GM12878 (cell line): ENCODE measurements at regions not wholly inside any gene's neighbourhood (a gene's known extent, or its start where the extent isn't known, plus 50 kb on each side); places are given as distances from the start of the nearest gene placed in this dataset.

Experiments
- ATAC-seq: fragments of 200-7000 bp; cut with Tn5 transposase; 3 replicates; pipeline ENCODE4 v1.9.1; 2020; ENCODE audit warnings: mild to moderate bottlenecking, moderate library complexity
- BruUV-seq: library from RNA; stranded (reverse); fragments of 400-500 nt; replicated peaks from 2 replicates; lab custom pipeline; 2021; lab: Mats Ljungman, UMichigan
- CTCF ChIA-PET: fragments of 300-600 bp; sonication (Branson Sonifier 250); formaldehyde crosslinking; extraction: SDS; loops from one replicate; lab custom pipeline; 2021; ENCODE audit warnings: inconsistent platforms; lab: Yijun Ruan, JAX
- POLR2A ChIA-PET: fragments of 350-600 bp; formaldehyde crosslinking; extraction: SDS; loops from one replicate; lab custom pipeline; 2021; ENCODE audit warnings: inconsistent platforms; lab: Charles Lee
- RAD21 ChIA-PET: fragments of 300-600 bp; sonication (Branson Sonifier 250); formaldehyde crosslinking; loops from one replicate; lab custom pipeline; 2023; ENCODE audit warnings: antibody characterized with exemption; ENCODE audit not compliant: unreplicated experiment; lab: Charles Lee
- SMC1A ChIA-PET: fragments of 300-600 bp; sonication (Branson Sonifier 250); formaldehyde crosslinking; loops from one replicate; lab custom pipeline; 2023; ENCODE audit not compliant: unreplicated experiment, uncharacterized antibody; lab: Charles Lee
- DNase-seq: peaks from one replicate; pipeline ENCODE4 v3.0.0-alpha.2; 2011; ENCODE audit warnings: low read depth, low spot score
- FAIRE-seq: peaks from 3 replicates; lab custom pipeline; 2011; peaks lifted over from hg19 to GRCh38; lab: Jason Lieb, UNC
- H2AFZ ChIP-seq: 2 replicates; pipeline ENCODE4 v1.6.0; 2011; ENCODE audit warnings: low read depth, low read length, control low read depth; ENCODE audit not compliant: control insufficient read depth
- H3K27ac ChIP-seq: 2 replicates; pipeline ENCODE4 v1.5.1; 2011; ENCODE audit warnings: control low read depth; ENCODE audit not compliant: control insufficient read depth, insufficient read depth
- H3K27me3 ChIP-seq, 2 experiments: replicated peaks in 1 of 2; 2 replicates each; pipeline versions ENCODE4 v1.6.0 to v1.6.1; 2011; ENCODE audit warnings: low read length in 1 of 2; ENCODE audit not compliant: control insufficient read depth in 2 of 2, insufficient read depth in 2 of 2
- H3K36me3 ChIP-seq, 2 experiments: 2 replicates each; pipeline ENCODE4 v1.5.1; 2011; ENCODE audit warnings: low read length in 1 of 2; ENCODE audit not compliant: control insufficient read depth in 2 of 2, insufficient read depth in 2 of 2
- H3K4me1 ChIP-seq: 2 replicates; pipeline ENCODE4 v1.6.1; 2011; ENCODE audit warnings: mild to moderate bottlenecking, low read length, moderate library complexity, mixed read lengths; ENCODE audit not compliant: control insufficient read depth, insufficient read depth
- H3K4me2 ChIP-seq: 2 replicates; pipeline ENCODE4 v1.6.0; 2011; ENCODE audit warnings: control low read depth; ENCODE audit not compliant: control insufficient read depth, insufficient read depth
- H3K4me3 ChIP-seq: fragments of 200-600 bp; sonication (generic); 2 replicates; pipeline ENCODE4 v1.5.1; 2016
- H3K79me2 ChIP-seq: 2 replicates; pipeline ENCODE4 v1.6.0; 2011; ENCODE audit warnings: low read length; ENCODE audit not compliant: control insufficient read depth, insufficient read depth
- H3K9ac ChIP-seq: 2 replicates; pipeline ENCODE4 v1.8.0; 2011; ENCODE audit warnings: low read length, control low read depth, mixed read lengths; ENCODE audit not compliant: control insufficient read depth, insufficient read depth
- H3K9me3 ChIP-seq: replicated peaks from 3 replicates; pipeline ENCODE4 v1.5.1; 2011; ENCODE audit warnings: mild to moderate bottlenecking, low read length; ENCODE audit not compliant: control insufficient read depth, insufficient read depth
- H4K20me1 ChIP-seq: 2 replicates; pipeline ENCODE4 v1.6.0; 2011; ENCODE audit not compliant: control insufficient read depth, insufficient read depth
- BACH1 ChIP-seq: fragments of 450-650 bp; IDR thresholded peaks from 2 replicates; pipeline ENCODE4 v1.6.1; 2017; ENCODE audit warnings: mild to moderate bottlenecking, borderline replicate concordance
- CHD4 ChIP-seq: fragments of 200-600 bp; sonication (generic); IDR thresholded peaks from 2 replicates; pipeline ENCODE4 v1.6.1; 2016; ENCODE audit warnings: mild to moderate bottlenecking
- EGR1 ChIP-seq, 2 experiments: IDR thresholded peaks; 1 replicate in 1 of 2; 2 replicates in 1 of 2; pipeline ENCODE4 v1.6.1; 2011 to 2012; ENCODE audit warnings: low read depth in 2 of 2, low read length in 2 of 2, borderline replicate concordance in 1 of 2, mild to moderate bottlenecking in 1 of 2, moderate library complexity in 1 of 2
- FOXK2 ChIP-seq: fragments of 450-650 bp; IDR thresholded peaks from 2 replicates; pipeline ENCODE4 v1.6.1; 2017; ENCODE audit warnings: mild to moderate bottlenecking, moderate library complexity
- HDAC2 ChIP-seq: fragments of 200-600 bp; sonication (generic); IDR thresholded peaks from 2 replicates; pipeline ENCODE4 v1.6.1; 2017
- NFYA ChIP-seq: IDR thresholded peaks from 2 replicates; pipeline ENCODE4 v1.6.1; 2011; ENCODE audit warnings: low read depth, mild to moderate bottlenecking, low read length, improper control_type of control experiment, borderline replicate concordance
- STAT3 ChIP-seq: IDR thresholded peaks from 2 replicates; pipeline ENCODE4 v1.6.1; 2011; ENCODE audit warnings: low read depth, low read length, improper control_type of control experiment
- WRNIP1 ChIP-seq: IDR thresholded peaks from 2 replicates; pipeline ENCODE4 v1.6.1; 2011; ENCODE audit warnings: low read depth, low read length, improper control_type of control experiment, borderline replicate concordance
- ZBED1 ChIP-seq: IDR thresholded peaks from 2 replicates; pipeline ENCODE4 v1.6.1; 2016; ENCODE audit warnings: borderline replicate concordance
- ZNF24 ChIP-seq: fragments of 450-650 bp; IDR thresholded peaks from 2 replicates; pipeline ENCODE4 v1.6.1; 2017; ENCODE audit warnings: antibody characterized with exemption, mild to moderate bottlenecking
- WGBS: methylation state at CpG from one replicate; pipeline ENCODE4 v1.1.6; 2016; ENCODE audit warnings: low lambda C conversion rate; ENCODE audit not compliant: insufficient replicate concordance, insufficient coverage; ENCODE audit errors: missing lambda C conversion rate; 5-methylcytosine and 5-hydroxymethylcytosine counted together
- in situ Hi-C: fragments of 300-500 bp; cut with MboI; formaldehyde crosslinking; loops from 9 replicates; pipeline ENCODE4 v1.14.3; 2018; ENCODE audit warnings: mixed read lengths
- intact Hi-C: fragments of 100-400 bp; cut with micrococcal nuclease; formaldehyde crosslinking; loops from one replicate; pipeline ENCODE4 v1.14.2; 2022; ENCODE audit not compliant: unreplicated experiment
- TF ChIP-seq, protein P1 (sequence below): IDR thresholded peaks from 2 replicates; pipeline ENCODE4 v1.6.1; 2011; ENCODE audit warnings: low read depth, mild to moderate bottlenecking, low read length, moderate library complexity, borderline replicate concordance; ENCODE audit errors: extremely low read depth
- TF ChIP-seq, protein P2 (sequence below): fragments of 450-650 bp; IDR thresholded peaks from 2 replicates; pipeline ENCODE4 v1.6.1; 2017; ENCODE audit warnings: mild to moderate bottlenecking
- TF ChIP-seq, protein P3 (sequence below): IDR thresholded peaks from 2 replicates; pipeline ENCODE4 v1.6.1; 2012; ENCODE audit warnings: low read length, inconsistent platforms

DNA sequence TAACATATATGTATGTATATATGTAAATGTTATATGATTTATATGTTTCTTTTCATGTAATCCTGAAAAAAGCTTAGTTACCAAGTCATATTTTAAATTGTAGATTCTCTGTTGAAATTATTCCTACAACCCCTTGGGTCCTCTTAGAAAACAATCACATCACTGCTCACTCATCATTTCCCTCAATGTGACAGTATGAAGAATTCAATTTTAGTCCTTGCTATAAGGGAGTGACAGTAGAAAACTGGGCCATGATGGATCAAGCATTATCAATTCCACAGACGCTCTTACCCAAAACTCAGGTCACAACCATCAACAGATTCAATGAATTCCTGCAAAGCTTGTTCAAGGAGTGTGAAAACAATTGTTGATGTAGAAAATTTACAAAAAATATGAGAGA, 1389.5 kb upstream of the ACVR2A start:
- FAIRE-seq: no peak
- H3K9ac ChIP-seq: no peak overlapping the region
- no peak overlapping the region for H3K27ac ChIP-seq
- no TSS peak for BruUV-seq
- DNase-seq: no peak
- H3K27me3 ChIP-seq: no peaks in the 10 kb centered on the region
- ChIA-PET RAD21 (no interaction called here), SMC1A (interaction anchor here (1.4 kb wide), 1 partner anchor 10 kb away, joined by 4 read pairs; no protein-coding TSS in a partner anchor), CTCF (no interaction called here)
- no peaks in the 10 kb centered on the region for H3K79me2 ChIP-seq
- no peak overlapping the region for H3K4me3 ChIP-seq
- TF ChIP-seq WRNIP1 (no peak), ZNF24 (no peak), STAT3 (no peak), ZBED1 (no peak), HDAC2 (no peak), BACH1 (no peak), FOXK2 (no peak), CHD4 (no peak), NFYA (no peak), EGR1 (IDR thresholded peaks at IDR 0.05; ENCODE audit: borderline replicate concordance in 1 of 2, low read depth in 2 of 2, low read length in 2 of 2) (no peak)
- TF ChIP-seq, protein P1, sequence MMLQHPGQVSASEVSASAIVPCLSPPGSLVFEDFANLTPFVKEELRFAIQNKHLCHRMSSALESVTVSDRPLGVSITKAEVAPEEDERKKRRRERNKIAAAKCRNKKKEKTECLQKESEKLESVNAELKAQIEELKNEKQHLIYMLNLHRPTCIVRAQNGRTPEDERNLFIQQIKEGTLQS: no peak
- TF ChIP-seq, protein P2, sequence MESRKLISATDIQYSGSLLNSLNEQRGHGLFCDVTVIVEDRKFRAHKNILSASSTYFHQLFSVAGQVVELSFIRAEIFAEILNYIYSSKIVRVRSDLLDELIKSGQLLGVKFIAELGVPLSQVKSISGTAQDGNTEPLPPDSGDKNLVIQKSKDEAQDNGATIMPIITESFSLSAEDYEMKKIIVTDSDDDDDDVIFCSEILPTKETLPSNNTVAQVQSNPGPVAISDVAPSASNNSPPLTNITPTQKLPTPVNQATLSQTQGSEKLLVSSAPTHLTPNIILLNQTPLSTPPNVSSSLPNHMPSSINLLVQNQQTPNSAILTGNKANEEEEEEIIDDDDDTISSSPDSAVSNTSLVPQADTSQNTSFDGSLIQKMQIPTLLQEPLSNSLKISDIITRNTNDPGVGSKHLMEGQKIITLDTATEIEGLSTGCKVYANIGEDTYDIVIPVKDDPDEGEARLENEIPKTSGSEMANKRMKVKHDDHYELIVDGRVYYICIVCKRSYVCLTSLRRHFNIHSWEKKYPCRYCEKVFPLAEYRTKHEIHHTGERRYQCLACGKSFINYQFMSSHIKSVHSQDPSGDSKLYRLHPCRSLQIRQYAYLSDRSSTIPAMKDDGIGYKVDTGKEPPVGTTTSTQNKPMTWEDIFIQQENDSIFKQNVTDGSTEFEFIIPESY: no peak
- TF ChIP-seq, protein P3, sequence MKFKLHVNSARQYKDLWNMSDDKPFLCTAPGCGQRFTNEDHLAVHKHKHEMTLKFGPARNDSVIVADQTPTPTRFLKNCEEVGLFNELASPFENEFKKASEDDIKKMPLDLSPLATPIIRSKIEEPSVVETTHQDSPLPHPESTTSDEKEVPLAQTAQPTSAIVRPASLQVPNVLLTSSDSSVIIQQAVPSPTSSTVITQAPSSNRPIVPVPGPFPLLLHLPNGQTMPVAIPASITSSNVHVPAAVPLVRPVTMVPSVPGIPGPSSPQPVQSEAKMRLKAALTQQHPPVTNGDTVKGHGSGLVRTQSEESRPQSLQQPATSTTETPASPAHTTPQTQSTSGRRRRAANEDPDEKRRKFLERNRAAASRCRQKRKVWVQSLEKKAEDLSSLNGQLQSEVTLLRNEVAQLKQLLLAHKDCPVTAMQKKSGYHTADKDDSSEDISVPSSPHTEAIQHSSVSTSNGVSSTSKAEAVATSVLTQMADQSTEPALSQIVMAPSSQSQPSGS: no peak
- TF ChIP-seq, all 136 proteins: peak for 0
- Histone ChIP-seq H2AFZ (no peak overlapping the region), H4K20me1 (no peaks in the 10 kb centered on the region), H3K4me2 (no peak overlapping the region), H3K9me3 (no peaks in the 10 kb centered on the region; the same call in 2 of the 3 replicates), H3K36me3 (no peaks in the 10 kb centered on the region), H3K4me1 (no peaks in the 10 kb centered on the region)
- POLR2A ChIA-PET: no interaction called here
- WGBS: 100% methylated on average over 1 of the region's 1 CpG
- ATAC-seq: no peak
- in situ Hi-C loops (no loop called here), intact Hi-C loops (no loop called here)
